Common myeloid progenitor, CD34-positive (primary cell): ENCODE measurements at regions not wholly inside any gene's neighbourhood (a gene's known extent, or its start where the extent isn't known, plus 50 kb on each side); places are given as distances from the start of the nearest gene placed in this dataset.

ENCODE experiments used
- CTCF ChIA-PET: fragments of 350-600 bp; sonication (Branson Sonifier 250); formaldehyde crosslinking; loops from one replicate; lab custom pipeline; 2021; ENCODE audit warnings: antibody characterized with exemption; lab: Charles Lee
- POLR2A ChIA-PET: fragments of 350-600 bp; sonication (Branson Sonifier 250); formaldehyde crosslinking; loops from one replicate; lab custom pipeline; 2021; ENCODE audit warnings: antibody characterized with exemption; lab: Charles Lee
- DNase-seq, 3 donors: peaks; one replicate each; pipeline versions ENCODE4 v3.0.0 to v3.0.0-alpha.2; 2013
- H3K27ac ChIP-seq, 2 experiments: 1 replicate in 1 of 2; 2 replicates in 1 of 2; pipeline ENCODE4 v1.7.0; 2013; ENCODE audit warnings: inconsistent platforms in 2 of 2, low read length in 2 of 2, mild to moderate bottlenecking in 2 of 2, low read depth in 1 of 2, moderate library complexity in 1 of 2; ENCODE audit not compliant: severe bottlenecking in 2 of 2, insufficient read depth in 1 of 2, poor library complexity in 1 of 2
- H3K27me3 ChIP-seq, 5 experiments: replicated peaks in 2 of 5; 1 replicate in 3 of 5; 2 replicates in 2 of 5; pipeline versions ENCODE4 v1.6.1 to v1.7.0; 2013; ENCODE audit warnings: low read length in 4 of 5, mild to moderate bottlenecking in 2 of 5, moderate library complexity in 2 of 5, inconsistent platforms in 1 of 5; ENCODE audit not compliant: insufficient read depth in 5 of 5, control insufficient read depth in 4 of 5
- H3K36me3 ChIP-seq, 4 experiments: 1 replicate in 2 of 4; 2 replicates in 2 of 4; pipeline versions ENCODE4 v1.6.1 to v1.7.0; 2013; ENCODE audit warnings: low read length in 3 of 4, control low read depth in 1 of 4, mild to moderate bottlenecking in 1 of 4; ENCODE audit not compliant: control insufficient read depth in 4 of 4, insufficient read depth in 4 of 4
- H3K4me1 ChIP-seq, 4 experiments: 1 replicate in 3 of 4; 2 replicates in 1 of 4; pipeline versions ENCODE4 v1.6.1 to v1.7.1; 2013; ENCODE audit warnings: low read length in 3 of 4, mild to moderate bottlenecking in 3 of 4, control low read depth in 1 of 4, inconsistent platforms in 1 of 4, moderate library complexity in 1 of 4; ENCODE audit not compliant: control insufficient read depth in 4 of 4, insufficient read depth in 4 of 4; ENCODE audit errors: control extremely low read depth in 1 of 4
- H3K4me3 ChIP-seq, 7 experiments: 1 replicate in 4 of 7; 2 replicates in 3 of 7; pipeline versions ENCODE4 v1.5.1 to v1.7.0; 2013; ENCODE audit warnings: mild to moderate bottlenecking in 7 of 7, low read length in 6 of 7, moderate library complexity in 6 of 7, inconsistent platforms in 2 of 7, low read depth in 2 of 7, control low read depth in 1 of 7; ENCODE audit not compliant: insufficient read depth in 4 of 7, control insufficient read depth in 1 of 7; ENCODE audit errors: extremely low read depth in 1 of 7
- H3K9me3 ChIP-seq, 5 experiments: 1 replicate in 4 of 5; 2 replicates in 1 of 5; pipeline versions ENCODE4 v1.6.1 to v1.7.1; 2013; ENCODE audit warnings: low read length in 4 of 5, mild to moderate bottlenecking in 2 of 5, inconsistent platforms in 1 of 5, low read depth in 1 of 5, moderate library complexity in 1 of 5; ENCODE audit not compliant: control insufficient read depth in 4 of 5, insufficient read depth in 2 of 5; ENCODE audit errors: control extremely low read depth in 1 of 5
- WGBS: methylation state at CpG from one replicate; pipeline ENCODE4 v1.1.5; 2013; ENCODE audit not compliant: insufficient coverage; 5-methylcytosine and 5-hydroxymethylcytosine counted together

DNA sequence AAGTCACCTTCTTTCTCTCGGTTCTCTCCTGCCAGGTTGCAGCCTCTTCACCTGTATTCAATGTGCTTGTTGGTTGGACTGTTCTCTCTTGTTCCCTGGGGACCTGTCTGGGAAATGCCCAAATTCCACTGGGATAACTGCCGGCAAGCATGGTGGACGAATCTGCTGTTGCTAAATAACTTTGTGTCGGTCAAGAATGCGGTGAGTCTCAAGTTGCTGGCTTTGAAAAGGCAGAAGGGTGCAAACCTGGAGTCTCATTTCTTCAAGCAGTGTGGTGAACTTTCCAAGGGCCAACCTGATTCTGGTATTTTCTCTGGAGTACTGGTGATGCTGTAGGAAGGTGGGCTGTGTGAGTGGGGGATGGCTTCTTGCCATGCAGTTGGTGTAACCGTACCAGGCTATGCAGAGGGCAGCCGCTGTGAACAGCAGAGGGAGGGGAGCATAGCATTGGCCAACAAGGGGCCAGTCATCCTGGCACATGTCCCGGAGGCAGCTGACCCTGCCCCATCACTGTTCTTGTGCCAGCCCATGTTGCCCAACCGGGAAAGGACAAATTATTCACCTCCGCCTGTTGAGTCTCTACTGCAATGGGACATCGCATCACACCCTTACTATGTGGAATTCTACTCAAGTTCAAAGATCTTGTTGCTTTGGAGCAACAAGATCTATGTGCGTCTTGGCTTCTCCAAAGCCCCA, 88.1 kb upstream of the SEC11C start:
- DNase-seq: no peak
- ChIA-PET CTCF (interaction anchor here (1.4 kb wide), 1 partner anchor 269 kb away, joined by 5 read pairs; no protein-coding TSS in a partner anchor), POLR2A (no interaction called here)
- Histone ChIP-seq H3K27me3 (peaks cover 0 to 5% (median 2%) of the 10 kb centered on the region in 5 experiments), H3K36me3 (no peaks in the 10 kb centered on the region), H3K9me3 (no peaks in the 10 kb centered on the region), H3K4me1 (no peaks in the 10 kb centered on the region), H3K27ac (no peak overlapping the region), H3K4me3 (no peak overlapping the region)
- 93% methylated on average over 11 of the region's 12 CpGs for WGBS

- ChIA-PET CTCF (interaction anchor here (1.0 to 1.9 kb wide), 2 partner anchors 14 to 272 kb away, joined by 4 read pairs; no protein-coding TSS in a partner anchor), POLR2A (no interaction called here)
- no peak for DNase-seq
- Histone ChIP-seq H3K36me3 (no peaks in the 10 kb centered on the region), H3K27ac (no peak overlapping the region), H3K4me1 (peaks cover 0 to 4% (median 0%) of the 10 kb centered on the region in 4 experiments), H3K4me3 (no peak overlapping the region), H3K27me3 (peaks cover 0 to 4% (median 2%) of the 10 kb centered on the region in 5 experiments), H3K9me3 (no peaks in the 10 kb centered on the region)
- 100% methylated on average over 1 of the region's 6 CpGs for WGBS
These were observed 86.5 kb upstream of the SEC11C start for GRCh38 chr18:59052965-59053820.

DNA sequence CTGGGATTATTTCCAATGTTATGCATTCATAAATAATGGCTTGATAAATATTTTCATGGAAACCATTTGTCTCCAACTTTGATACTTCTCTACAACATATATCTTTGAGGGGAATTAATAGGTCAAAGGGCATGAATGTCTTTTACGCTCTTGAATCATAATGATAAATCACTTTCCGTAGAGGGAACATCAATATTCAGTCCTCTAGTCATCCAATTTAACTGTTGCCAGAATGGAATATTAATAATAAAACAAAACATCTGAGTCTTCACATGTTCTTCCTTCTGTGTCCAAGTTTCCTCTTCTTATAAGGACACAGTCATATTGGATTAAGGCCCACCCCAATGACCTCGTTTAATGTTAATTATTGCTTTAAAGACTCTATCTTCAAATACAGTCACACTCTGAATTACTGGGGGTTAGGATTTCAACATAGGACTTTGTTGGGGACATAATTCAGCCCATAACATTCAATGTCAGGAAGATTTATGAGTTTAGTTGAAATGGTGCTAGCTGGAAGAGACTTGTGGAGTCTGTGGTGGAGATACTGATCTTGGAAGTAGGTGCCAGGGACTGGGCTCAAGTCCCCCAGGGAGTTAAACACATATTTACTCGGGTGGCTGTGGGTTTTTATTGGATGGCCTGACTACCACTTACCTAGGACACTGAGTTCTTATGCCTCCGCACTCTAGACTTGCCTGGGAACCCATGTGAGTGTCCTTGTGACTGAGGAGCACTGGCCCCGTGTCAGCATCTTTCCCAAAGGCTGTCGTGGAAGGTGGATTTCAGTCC, 85.0 kb upstream of the SEC11C start:
- Histone ChIP-seq H3K9me3 (no peaks in the 10 kb centered on the region), H3K27ac (no peak overlapping the region), H3K27me3 (peaks cover 0 to 3% (median 0%) of the 10 kb centered on the region in 5 experiments), H3K4me3 (no peak overlapping the region), H3K4me1 (peaks cover 0 to 4% (median 0%) of the 10 kb centered on the region in 4 experiments), H3K36me3 (no peaks in the 10 kb centered on the region)
- POLR2A ChIA-PET: no interaction called here
- 61% methylated on average over 3 of the region's 7 CpGs for WGBS
- DNase-seq: no peak
- CTCF ChIA-PET: interaction anchor here (0.7 to 1.9 kb wide), 9 partner anchors 12 to 522 kb away, joined by 3 to 10 read pairs (median 3); no protein-coding TSS in a partner anchor

GRCh38 chr18:59055345-59056032, 84.2 kb upstream of the SEC11C start:
- Histone ChIP-seq H3K9me3 (no peaks in the 10 kb centered on the region), H3K27me3 (peaks cover 0 to 3% (median 0%) of the 10 kb centered on the region in 5 experiments), H3K36me3 (no peaks in the 10 kb centered on the region), H3K4me1 (peaks cover 0 to 4% (median 0%) of the 10 kb centered on the region in 4 experiments), H3K27ac (no peak overlapping the region), H3K4me3 (no peak overlapping the region)
- ChIA-PET CTCF (interaction anchor here (0.7 to 1.2 kb wide), 8 partner anchors 36 to 523 kb away, joined by 3 to 10 read pairs (median 3); no protein-coding TSS in a partner anchor), POLR2A (no interaction called here)
- WGBS: 97% methylated on average over 4 of the region's 4 CpGs
- DNase-seq: no peak

- 68% methylated on average over 14 of the region's 15 CpGs for WGBS
- Histone ChIP-seq H3K9me3 (no peaks in the 10 kb centered on the region), H3K4me1 (peaks cover 0 to 4% (median 0%) of the 10 kb centered on the region in 4 experiments), H3K27me3 (peaks cover 0 to 6% (median 0%) of the 10 kb centered on the region in 5 experiments), H3K4me3 (no peak overlapping the region), H3K27ac (no peak overlapping the region), H3K36me3 (no peaks in the 10 kb centered on the region)
- ChIA-PET POLR2A (no interaction called here), CTCF (interaction anchor here (0.6 to 10.7 kb wide), 5 partner anchors 9 to 286 kb away, joined by 3 to 102 read pairs (median 3); no protein-coding TSS in a partner anchor)
- peak; percentile 63 to 79 (median 76) for DNase-seq
These were observed 82.8 kb upstream of the SEC11C start for GRCh38 chr18:59056706-59057492.

DNA sequence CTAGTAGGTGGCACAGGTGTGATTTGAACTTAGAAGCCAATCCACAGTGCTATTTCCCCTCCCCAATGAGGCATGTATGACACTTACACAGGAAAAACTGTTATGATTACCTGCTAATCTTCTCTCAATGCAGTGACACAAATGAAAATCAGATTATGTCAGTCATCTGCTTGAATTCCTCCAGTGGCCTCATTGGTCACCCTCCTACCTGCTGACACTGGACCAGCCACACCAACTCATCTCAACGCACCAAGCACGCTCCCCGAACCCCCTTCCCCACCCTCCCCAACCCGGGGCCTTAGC, 82.2 kb upstream of the SEC11C start:
- no peak overlapping the region for H3K27ac ChIP-seq
- no peak for DNase-seq
- no peaks in the 10 kb centered on the region for H3K36me3 ChIP-seq
- 64% methylated on average over 2 of the region's 4 CpGs for WGBS
- CTCF ChIA-PET: interaction anchor here (0.6 to 10.7 kb wide), 6 partner anchors 9 to 288 kb away, joined by 3 to 102 read pairs (median 3); no protein-coding TSS in a partner anchor
- POLR2A ChIA-PET: no interaction called here
- no peak overlapping the region for H3K4me3 ChIP-seq
- peaks cover 0 to 6% (median 0%) of the 10 kb centered on the region in 5 experiments for H3K27me3 ChIP-seq
- H3K4me1 ChIP-seq: peaks cover 0 to 4% (median 0%) of the 10 kb centered on the region in 4 experiments
- no peaks in the 10 kb centered on the region for H3K9me3 ChIP-seq
